ENCODE measurements at regions not wholly inside any gene's neighbourhood (a gene's known extent, or its start where the extent isn't known, plus 50 kb on each side); places are given as distances from the start of the nearest gene placed in this dataset.

DNA sequence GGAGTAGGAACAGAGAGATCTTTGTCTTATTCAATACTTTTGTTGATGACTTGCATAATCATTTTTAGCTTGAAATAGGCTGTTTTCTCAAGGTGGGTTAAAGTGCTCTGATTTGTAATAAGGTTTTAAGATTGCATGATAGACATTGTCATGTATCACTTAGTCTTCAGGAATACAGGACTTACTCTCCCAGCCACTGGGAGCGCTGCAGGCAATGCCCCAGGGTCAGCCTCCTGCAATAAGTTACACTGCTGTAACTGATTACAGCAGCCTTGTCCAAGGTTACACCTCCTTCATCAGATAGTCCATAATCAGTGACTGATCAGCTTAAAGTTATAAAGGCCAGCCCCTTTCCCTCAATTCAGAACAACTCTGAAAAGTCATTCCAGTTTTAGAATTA is 218.6 kb downstream of the ESM1 start:
- no peak for DNase-seq

DNA sequence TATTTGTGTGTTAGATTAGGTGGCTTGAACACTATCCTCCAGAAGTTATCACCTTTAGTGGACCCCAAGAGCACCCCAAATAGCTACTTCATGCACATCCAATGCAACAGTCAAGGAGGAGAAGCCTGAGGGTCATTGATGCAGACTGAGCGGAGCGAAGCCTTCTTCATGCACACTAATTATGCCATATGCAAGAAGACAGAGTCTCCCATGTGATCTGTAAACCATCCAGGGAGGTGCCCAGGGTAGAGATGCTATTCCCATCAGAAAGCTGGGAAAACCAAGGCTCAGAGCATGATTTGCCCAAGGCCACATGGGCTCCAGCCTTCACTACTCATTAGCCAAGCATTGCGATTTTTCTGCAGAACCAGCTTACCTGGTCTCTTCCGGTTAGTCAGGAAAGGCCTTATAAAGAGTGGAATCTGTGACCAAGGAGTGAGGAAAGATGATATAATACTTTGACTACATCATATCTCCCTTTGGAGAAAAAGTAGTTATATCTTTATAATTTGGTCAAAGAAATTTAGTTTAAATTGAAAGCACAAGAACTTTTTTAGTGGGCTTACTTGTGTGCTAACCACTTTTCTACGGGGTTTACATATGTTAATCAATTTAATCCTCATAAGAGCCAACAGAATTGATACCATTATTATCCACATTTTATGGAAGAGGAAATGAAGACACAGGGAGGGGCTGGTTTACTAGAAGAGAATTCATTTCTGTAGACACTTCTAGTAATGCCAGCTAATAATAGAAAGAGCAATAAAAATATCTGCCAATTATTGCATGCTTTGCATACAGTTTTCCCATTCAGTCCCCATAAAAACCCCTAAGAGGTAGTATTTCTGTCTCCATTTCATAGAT is 220.0 kb downstream of the ESM1 start:
- no peak for DNase-seq

DNA sequence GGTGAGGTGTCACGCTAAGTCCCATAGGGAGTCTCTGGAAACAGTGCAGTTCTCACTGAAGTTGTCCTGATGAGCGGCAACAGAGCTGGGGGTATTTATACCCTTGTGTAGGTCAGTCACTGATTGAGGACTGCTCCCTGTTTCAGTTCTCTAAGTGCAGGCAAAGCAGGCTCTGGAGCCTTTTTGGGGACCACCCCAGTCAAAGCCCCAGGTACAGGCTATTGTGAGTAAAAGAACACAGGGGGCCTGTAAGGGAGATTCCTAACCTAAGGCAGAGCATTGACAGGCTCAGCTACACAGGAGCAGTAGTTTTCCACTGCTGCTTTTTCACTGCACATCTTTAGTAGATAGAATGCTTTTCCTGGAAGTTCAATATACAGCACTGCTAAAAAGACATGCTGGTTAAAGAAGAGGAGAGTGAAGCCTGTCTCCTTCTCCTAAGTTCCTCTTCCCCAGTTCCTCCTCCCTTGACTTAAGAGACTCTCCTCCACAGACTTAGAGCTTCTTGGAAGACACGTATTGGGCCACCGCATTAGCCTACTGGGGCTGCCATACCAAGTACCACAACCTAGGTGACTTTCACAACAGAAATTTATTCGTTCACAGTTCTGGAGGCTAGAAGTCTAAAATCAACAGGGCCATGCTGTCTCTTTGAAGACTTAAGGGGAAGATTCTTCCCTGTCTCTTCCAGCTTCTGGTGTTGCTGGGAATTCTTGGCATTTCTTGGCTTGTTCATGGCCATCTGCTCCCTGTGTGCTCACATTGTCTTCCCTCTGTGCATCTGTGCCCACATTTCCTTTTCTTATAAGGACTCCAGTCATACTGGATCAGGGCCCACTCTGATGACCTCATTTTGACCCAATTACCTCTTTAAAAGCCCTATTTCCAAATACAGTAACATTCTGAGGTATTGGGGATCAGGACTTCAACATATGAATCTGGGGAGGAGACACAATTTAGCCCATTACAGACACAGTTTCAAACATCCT is 221.0 kb downstream of the ESM1 start:
- no peak for DNase-seq

DNA sequence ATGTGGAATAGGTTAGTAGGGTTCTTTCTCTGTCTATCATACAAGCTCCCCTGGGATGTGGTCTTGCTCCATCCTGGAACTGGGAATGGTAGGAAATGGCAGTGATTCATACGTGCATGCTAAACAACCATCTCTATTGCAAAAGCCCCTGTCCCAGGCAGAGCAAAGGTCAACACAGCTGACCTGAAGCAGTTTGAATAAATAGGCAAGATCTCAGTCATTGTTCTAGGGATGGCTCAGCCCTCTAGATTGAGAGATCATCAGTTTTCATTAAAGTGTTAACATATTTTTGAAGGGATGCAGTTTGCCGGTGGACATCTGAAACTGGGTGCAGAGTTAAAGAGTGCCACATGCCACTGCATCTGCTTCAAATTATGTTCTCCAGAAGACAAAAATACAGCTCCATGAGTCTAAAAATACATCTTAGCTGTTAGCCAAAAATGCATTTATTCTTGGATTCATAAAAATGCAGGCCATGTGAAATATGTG is 224.1 kb downstream of the ESM1 start:
- no peak for DNase-seq

DNA sequence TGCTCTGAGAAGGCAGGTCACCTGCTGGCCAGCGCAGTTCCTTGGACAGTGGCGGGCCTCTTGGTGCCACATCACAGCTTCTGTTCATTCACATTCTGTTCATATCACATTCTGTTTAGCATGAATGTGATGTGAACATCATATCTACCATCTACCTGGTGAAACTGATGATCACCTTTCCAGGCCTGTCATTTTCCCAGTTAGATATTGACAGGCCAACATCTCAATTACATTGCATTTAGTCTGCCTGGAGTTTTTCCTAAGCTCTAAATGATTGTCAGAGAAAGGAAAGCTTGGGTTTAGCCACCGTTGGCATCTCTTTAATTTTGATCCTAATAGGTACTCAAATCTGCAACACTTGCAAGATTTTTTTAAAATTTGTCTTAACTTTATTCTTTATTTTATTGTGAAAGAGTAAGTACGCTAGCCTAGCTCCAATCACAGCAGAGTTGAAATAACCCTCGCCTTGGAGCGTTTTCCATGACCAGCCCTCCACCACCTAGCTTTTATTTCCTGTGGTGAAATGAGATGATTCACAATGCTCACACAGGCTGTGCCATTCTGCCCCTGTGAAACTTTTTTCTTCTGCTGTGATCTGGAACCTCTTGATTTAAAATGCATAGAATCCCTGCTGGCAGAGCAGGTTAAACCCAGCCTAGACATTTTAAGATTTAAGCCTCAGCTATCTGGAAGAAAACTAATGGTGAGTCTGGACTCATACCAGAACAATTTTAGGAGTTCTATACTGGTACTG is 225.0 kb downstream of the ESM1 start:
- DNase-seq = no peak

DNA sequence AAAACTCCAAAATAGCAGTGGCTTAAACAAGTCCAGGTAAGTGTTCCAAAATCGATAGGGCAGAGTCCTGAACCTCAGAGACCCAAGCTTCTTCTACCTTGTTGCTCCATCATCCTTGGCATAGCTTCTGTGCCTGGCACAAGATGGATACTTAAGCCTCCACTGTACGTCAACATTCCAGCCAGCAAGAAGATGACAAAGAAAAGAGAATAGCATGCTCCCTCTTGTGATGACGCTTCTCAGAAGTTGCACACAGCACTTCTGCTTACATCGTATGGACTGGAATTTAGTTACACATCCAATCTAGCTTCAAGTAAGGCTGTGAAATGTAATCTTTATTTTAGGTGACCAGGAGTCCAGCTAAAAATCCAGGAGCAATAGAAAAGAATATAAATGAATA is 227.4 kb downstream of the ESM1 start:
- DNase-seq = no peak

DNA sequence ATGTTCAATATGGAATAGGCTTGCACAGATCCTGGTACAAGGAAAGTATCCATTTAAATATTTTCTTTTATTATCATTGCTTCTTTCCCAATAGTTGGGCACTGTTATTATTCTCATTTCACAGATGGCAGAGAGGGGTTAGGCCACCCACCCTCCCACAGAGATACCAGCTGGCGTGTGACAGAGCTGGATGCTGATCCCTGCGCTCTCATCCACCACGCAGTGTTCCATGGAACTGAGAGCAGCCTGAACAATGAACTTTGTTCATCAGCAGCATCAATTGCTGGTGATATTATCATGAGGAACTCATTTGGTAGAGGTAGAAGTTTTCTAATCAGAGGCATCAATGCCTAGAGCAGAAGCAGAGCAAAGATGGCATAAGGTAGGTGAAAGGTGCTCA is 227.9 kb downstream of the ESM1 start:
- DNase-seq = no peak

DNA sequence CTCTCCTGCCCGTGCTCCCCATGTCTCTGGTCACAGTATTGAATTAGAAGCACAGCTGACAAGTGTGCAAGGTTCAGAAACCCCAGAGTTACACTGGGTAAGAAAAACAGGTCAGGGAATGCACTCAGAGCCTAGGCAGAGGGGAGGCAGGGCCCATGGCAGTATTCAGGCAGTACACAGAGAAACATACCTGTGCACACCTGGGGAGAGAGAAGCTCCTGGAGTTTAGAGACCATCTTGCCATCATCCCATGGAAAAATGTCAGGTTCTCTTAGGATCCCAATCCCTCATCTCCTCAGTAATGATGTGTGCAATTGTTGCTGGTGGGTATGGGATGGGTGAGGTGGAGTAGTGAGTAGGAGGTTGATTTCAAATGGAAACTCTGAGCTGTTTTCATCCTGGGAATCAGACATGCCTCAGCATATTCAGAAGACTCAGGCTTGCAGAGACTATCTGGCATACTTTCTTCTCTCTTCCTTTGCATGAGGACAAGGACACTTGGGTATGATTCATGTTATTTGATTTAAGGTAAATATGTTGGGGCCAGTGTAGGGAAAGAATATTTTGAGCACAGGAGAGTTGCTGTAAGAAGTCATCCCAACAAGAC is 228.5 kb downstream of the ESM1 start:
- no peak for DNase-seq

DNA sequence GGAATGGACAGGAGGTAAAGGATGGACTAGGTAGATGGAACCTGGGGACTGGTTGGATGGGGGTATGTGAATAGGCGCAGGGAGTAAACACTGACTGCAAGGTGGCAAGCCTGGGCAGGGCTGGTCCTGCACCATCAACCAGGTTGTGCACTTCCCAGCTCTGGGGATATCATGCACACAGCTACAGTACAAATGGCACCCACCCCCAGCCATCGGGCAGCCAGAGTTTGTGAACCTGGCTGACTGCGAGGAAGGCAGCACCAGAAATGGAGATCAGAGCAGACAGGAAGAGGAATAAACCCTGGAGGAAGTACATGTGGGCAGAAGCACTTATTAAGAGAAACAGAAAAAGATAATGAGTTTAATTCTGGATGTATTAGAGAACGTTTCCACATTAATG is 229.1 kb downstream of the ESM1 start:
- no peak for DNase-seq

DNA sequence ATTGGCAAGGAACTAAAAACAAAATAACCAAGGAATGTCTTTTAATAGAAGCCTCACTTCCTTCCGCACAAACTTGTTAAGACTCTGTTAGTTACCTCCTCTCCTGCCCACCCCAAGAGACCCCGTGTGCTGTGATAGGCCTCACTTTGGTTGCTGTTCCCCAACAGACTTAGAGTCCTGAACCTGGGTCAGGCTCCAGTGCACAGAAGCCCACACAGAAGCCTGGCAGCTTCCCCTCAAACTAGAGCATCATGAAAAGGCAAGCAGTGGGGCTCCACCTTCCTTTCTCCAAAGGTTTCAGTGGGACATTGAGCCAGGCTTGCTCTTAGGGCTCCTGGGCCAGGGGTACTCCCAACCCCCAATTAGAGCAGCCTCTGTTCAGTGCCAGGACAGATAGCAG is 230.5 kb downstream of the ESM1 start:
- no peak for DNase-seq

DNA sequence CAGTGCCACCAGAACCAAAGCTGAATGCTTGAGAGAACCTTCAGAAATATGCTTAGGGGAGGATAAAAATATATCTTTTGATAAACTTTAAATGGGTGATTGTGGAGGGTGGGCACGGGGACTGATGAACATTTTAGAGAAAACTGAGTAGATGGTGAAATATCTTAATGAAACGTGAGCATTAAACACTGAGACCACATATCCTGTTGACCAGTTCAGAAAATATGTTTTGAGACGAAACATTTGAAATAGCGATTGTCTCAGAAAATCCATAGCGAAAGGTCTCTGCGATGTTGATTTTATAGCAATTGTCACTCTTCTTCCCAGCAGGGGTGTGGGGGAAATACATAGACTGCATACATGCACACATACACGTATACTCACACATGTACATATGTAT is 231.0 kb downstream of the ESM1 start:
- DNase-seq = no peak

DNA sequence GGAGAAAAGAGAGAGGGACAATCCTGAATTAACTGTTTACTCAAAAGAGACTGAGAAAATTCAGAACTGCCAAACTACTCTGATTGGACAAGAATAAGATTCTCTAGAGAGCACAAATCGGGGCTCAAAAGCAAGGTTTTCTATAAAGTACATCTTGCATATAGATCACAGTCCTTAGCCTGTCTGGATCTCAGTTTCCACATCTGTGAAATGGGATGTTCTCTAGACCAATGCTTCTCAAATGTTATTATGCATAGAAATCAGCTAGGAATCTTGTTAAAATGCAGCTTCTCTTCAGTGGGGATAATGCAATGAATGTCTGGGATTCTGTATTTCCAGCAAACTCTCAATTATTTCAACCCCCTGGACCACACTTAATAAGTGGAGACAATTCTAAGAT is 231.6 kb downstream of the ESM1 start:
- DNase-seq = no peak

DNA sequence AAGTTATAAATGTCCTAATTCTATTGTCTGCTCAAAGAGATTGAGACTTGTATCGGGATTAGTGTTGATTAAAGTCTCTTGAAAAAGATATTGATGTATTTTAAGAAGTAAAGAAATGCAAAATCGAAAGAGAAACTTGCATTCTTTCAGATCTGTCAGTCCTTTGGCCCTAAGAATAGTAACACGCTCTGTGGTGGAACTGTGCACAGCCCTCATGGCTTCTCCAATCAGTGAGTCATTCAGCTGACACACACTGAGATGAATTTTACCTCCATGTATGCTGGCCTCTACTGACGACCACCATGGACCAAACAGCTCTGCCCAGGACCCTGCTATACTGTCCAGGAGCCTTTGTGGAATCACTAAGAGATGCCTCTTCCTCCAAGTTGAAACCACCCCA is 232.4 kb downstream of the ESM1 start:
- DNase-seq = no peak

DNA sequence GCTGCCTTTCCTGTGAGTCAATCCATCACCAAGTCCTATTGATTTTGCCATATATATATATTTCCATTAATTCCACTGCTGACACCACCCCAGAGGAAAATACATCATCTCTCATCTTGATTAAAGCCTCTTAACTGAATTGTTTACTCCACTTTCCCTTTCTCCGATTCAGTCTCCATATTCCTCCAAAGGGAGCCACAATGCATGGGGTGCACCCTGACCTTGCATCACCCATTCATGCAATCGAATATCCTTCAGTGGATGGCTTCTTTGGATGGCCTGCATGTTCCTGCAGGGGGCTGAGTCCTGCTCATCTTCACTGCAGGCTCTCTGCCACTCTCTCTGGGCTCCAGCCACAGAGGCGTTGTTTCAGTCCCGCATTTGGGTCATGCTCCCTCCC is 231.0 kb downstream of the SNX18 start:
- DNase-seq = no peak

DNA sequence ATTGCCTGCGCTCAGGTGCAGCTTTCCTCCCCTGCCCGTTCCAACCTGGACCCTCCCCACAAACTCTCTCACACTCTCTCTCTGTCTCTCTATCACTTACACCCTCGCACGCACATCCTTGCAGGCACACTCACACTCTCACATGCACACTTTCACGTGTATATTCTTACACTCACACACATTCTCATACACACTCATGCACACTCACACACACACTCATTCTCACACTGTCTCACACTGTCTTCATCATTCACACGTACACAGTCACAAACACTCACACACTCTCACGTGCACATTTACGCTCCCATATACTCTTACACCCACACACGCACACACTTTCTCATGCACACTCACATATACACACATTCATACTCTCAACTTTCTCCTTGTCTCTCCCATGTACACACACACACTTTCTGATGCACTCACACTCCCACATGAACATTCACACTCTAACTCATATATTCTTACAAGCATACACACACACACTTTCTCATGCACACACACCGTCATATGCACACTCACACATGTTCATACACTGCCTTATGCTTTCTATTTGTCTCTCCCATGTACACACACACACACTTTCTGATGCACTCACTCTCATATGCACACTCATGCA is 229.3 kb downstream of the SNX18 start:
- DNase-seq = no peak

DNA sequence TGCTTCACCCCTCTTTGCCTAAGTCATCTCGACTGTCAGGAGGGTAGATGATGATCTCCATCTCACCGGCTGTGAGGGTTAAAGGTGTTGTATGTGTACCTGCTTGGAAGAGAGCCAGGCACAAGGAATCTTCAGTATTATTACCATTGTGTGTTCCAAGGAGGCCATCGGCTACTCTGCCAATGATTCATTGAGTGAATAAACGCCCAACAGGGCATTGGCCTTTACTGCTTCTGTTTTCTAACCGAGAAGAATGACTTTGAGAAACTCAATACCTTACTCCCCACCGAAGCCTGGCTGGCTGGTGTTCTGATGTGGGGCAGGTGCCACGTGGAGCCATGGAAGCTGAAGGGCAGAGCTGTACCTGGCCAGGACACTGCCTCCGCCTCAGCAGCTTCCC is 228.8 kb downstream of the SNX18 start:
- DNase-seq = no peak

DNA sequence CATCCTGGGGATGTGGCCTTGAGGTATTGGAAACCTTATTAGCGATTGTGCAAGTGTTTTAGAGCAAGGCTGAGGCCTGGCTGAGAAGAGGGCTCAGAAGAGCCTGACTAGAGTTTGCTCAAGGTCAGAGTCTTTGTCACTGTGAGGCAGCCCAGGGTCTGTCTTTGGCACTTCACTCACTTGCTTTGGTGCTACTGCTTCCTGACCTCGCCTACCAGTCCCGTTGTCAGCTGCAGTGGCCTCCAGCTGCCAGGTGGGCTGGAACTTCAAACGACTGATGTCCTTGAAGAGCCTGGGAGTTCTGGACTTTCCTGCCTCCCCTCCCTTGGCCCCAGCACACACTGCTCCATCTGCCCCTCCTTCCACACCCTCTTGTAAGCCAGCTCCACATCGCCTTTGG is 228.0 kb downstream of the SNX18 start:
- no peak for DNase-seq

DNA sequence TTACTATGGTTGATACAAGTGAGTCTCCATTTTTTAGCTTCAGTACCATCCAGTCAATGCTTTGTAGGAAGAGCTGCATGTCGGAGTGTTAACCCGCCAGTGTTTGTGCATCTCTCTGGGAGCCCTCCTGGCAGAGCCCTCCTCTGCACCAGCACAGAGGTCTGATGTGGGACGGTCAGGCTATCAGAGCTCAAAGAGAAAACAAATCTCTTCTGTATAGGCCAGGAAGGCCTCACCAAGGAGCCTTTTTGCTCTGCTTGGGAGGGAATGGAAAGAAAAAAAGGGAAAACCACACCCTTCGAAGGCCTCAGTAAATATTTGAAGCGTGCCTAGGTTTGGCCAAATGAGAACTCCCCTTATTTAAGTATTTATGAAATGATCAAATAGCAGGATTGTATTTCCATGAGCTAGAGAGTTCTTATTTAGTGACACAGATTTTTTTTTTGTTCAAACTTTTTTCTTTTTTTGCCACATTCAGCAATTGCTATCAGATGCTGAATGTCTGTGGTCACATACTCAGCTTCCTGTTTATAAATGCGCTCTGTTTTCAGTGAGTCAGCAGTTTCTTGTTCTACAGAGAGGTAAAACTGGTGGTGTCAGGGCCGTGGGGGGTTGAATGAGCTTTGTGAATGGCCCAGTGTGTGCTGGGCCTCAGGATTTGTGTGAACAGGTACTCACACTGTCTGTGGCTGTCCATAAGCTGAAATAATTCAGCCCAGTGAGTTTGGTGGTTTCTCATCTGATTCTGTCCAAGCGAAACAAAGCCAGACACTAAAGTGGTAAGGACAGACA is 226.6 kb downstream of the SNX18 start:
- peak; percentile 15 for DNase-seq

DNA sequence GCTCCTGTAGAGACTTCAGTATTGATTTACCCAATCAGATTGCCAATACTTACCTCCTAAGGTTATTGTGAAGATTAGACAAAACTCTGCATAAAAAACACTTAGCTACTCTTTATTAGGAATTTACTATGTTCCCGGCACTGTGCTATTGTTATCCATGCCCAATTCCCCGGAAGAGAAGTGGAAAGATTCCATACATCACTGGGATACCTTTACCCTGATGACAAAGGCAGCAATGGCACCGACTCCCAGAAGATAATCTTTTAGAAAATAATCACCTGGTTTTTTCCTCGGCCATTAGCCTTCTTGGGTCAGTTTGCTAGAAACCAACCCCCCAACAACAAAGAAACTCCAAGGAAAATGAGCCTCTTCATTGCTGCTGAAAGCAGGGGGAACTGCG is 226.0 kb downstream of the SNX18 start:
- DNase-seq = no peak

DNA sequence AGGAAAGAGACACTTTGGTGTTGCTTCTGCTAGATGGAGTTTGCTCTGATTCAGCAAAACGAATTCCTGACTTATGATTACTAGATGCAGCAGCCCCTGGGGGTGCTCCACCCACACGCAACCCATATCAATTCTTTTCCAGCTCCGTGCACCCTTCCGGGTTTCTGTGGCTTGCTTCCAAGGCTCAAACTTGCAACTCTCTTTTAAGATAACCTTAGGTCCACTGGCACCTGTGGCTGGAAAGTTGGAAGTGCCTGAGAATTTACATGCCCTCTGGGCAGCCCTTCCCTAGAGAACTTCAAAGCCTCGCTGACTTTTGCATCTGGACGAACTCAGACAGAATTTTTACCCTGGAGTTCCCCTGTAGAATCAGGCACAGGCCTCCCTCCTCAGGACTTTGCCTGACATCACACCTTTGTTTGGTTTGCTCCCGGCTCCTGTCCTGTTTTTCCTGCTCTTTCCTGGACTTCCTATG is 224.9 kb downstream of the SNX18 start:
- DNase-seq = no peak

DNA sequence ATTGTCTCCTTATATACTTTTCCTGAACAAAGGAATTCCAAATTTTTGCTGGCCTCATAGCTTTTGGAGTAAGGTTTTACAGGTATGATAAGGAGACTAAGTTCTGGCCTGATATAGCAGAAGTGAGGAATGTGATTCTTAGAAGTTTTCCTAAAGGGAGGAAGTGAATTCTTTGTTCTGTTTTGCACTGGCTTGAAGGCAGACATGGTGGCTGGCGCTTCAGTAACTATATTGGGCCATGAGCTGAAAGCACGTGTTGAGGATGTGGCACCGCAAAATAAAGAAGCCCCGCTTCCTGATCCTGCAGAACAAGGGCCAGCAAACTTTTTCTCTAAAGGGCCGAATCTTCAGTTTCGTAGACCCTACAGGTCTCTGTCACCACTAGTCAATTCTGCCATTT is 224.2 kb downstream of the SNX18 start:
- no peak for DNase-seq
